ENCODE measurements at regions not wholly inside any gene's neighbourhood (a gene's known extent, or its start where the extent isn't known, plus 50 kb on each side); places are given as distances from the start of the nearest gene placed in this dataset.
"Not testable (repeated sequence)": the region's sequence is repeated elsewhere in the genome, so short reads cannot be mapped to it uniquely, and the experiment has no call there.

DNA sequence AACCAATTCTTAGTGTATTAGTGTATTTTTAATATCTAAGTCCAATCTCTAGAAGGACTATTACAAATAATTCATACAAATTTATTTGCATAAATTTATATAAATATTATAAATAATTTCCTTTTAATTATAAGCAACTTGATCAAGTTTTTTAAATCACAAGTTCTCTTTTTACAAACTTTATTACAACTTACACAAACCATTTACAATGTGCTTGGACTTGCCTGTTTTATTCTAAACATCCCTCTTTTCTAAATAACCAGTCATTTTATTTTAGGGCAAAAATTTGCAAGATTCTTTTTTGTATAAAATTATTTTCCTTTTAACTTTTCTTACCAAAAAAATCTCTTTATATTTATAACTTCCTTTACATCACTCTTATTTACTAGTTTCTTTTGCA is 83.5 kb upstream of the SYNCRIP start:
- Mint-ChIP-seq H3K36me3 (no peaks in the 10 kb centered on the region), H3K27me3 (peaks cover 0 to 6% (median 4%) of the 10 kb centered on the region in 5 donors), H3K27ac (no peak overlapping the region), H3K4me1 (no peaks in the 10 kb centered on the region), H3K9me3 (peaks cover 0 to 6% (median 0%) of the 10 kb centered on the region in 11 donors), H3K4me3 (no peak overlapping the region)
- Histone ChIP-seq H3K4me1 (ENCODE audit: control insufficient read depth in 2 of 2, insufficient read depth in 2 of 2, low read length in 2 of 2) (no peaks in the 10 kb centered on the region), H3K9me3 (ENCODE audit: control insufficient read depth in 2 of 3, low read length in 3 of 3) (no peaks in the 10 kb centered on the region), H3K27ac (ENCODE audit: low read depth, low read length) (no peak overlapping the region), H3K4me3 (ENCODE audit: low read length) (no peak overlapping the region), H3K36me3 (ENCODE audit: control insufficient read depth in 2 of 3, insufficient read depth in 3 of 3, low read length in 3 of 3) (no peaks in the 10 kb centered on the region), H3K27me3 (ENCODE audit: control insufficient read depth in 2 of 2, insufficient read depth in 2 of 2, low read length in 2 of 2) (no peaks in the 10 kb centered on the region)
- intact Hi-C loops (cut with micrococcal nuclease): no loop called here
- ChIA-PET CTCF (no interaction called here), POLR2A (no interaction called here)
- ATAC-seq (no peak), DNase-seq (no peak)

DNA sequence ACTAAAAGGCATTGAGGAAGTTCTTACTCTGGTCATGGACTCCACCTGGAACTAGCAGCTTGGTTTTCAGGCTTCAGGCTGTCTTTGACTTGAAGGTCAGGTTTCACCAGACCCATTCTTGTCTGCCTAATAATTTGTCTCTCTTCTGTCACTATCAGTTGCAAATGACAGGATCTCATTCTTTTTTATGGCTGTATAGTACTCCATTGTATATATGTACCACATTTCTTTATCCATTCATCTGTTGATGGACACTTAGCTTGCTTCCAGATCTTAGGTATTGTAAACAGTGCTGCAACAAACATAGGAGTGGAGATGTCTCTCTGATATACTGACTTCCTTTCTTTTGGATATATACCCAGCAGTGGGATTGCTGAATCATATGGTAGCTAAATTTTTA is 73.1 kb upstream of the SYNCRIP start:
- ChIA-PET CTCF (interaction anchor here (0.7 kb wide), 1 partner anchor 389 kb away, joined by 3 read pairs; no protein-coding TSS in a partner anchor), POLR2A (no interaction called here)
- intact Hi-C loops (cut with micrococcal nuclease): no loop called here
- Histone ChIP-seq H3K4me1 (ENCODE audit: control insufficient read depth in 2 of 2, insufficient read depth in 2 of 2, low read length in 2 of 2) (no peaks in the 10 kb centered on the region), H3K27ac (ENCODE audit: low read depth, low read length) (no peak overlapping the region), H3K9me3 (ENCODE audit: control insufficient read depth in 2 of 3, low read length in 3 of 3) (no peaks in the 10 kb centered on the region), H3K4me3 (ENCODE audit: low read length) (no peak overlapping the region), H3K27me3 (ENCODE audit: control insufficient read depth in 2 of 2, insufficient read depth in 2 of 2, low read length in 2 of 2) (no peaks in the 10 kb centered on the region), H3K36me3 (ENCODE audit: control insufficient read depth in 2 of 3, insufficient read depth in 3 of 3, low read length in 3 of 3) (no peaks in the 10 kb centered on the region)
- Mint-ChIP-seq H3K4me1 (peaks cover 0 to 3% (median 2%) of the 10 kb centered on the region in 7 donors), H3K27ac (no peak overlapping the region), H3K9me3 (peaks cover 0 to 12% (median 7%) of the 10 kb centered on the region in 11 donors), H3K27me3 (peaks cover 0 to 12% (median 5%) of the 10 kb centered on the region in 5 donors), H3K36me3 (peaks cover 0 to 3% (median 0%) of the 10 kb centered on the region in 5 donors), H3K4me3 (no peak overlapping the region)
- no peak for ATAC-seq
- no peak for DNase-seq

DNA sequence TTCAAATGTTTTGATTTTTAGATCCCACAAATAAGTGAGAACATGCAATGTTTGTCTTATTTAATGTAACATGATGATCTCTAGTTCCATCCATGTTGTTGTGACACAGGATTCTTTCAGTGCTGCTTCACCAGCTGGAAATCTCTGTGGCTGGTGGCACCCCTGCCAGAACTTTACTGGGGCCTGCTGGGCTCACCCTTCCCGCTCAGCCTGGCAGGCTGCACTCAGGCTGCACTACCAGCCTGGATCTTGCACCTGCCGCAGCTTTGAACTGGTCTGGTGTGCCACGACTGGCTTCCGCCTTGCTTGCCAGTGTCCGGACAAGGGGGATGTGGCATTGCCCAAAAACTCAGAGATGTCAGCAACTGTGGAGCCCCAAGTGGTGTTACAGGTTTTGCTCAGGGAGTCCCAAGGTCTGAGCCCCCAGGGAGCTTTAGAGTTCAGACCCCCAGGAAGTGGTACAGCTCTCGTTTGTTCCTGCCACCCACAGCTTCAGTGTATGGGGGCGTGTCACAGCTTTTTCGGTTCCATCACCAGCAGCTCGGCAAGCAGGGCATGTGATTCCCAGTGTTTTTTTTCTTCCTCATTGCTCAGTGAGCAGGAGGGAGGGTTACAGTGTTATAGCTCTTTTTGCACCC is 72.3 kb upstream of the SYNCRIP start:
- ChIA-PET POLR2A (interaction anchor here (0.6 kb wide), 1 partner anchor 1829 kb away, joined by 3 read pairs; no protein-coding TSS in a partner anchor), CTCF (interaction anchor here (0.7 kb wide), 1 partner anchor 388 kb away, joined by 3 read pairs; no protein-coding TSS in a partner anchor)
- Mint-ChIP-seq H3K9me3 (peaks cover 0 to 12% (median 8%) of the 10 kb centered on the region in 11 donors), H3K4me1 (no peaks in the 10 kb centered on the region), H3K27ac (no peak overlapping the region), H3K36me3 (peaks cover 0 to 3% (median 0%) of the 10 kb centered on the region in 5 donors), H3K4me3 (no peak overlapping the region), H3K27me3 (peaks cover 0 to 12% (median 5%) of the 10 kb centered on the region in 5 donors)
- Histone ChIP-seq H3K36me3 (ENCODE audit: control insufficient read depth in 2 of 3, insufficient read depth in 3 of 3, low read length in 3 of 3) (no peaks in the 10 kb centered on the region), H3K9me3 (ENCODE audit: control insufficient read depth in 2 of 3, low read length in 3 of 3) (no peaks in the 10 kb centered on the region), H3K27ac (ENCODE audit: low read depth, low read length) (no peak overlapping the region), H3K27me3 (ENCODE audit: control insufficient read depth in 2 of 2, insufficient read depth in 2 of 2, low read length in 2 of 2) (no peaks in the 10 kb centered on the region), H3K4me1 (ENCODE audit: control insufficient read depth in 2 of 2, insufficient read depth in 2 of 2, low read length in 2 of 2) (no peaks in the 10 kb centered on the region), H3K4me3 (ENCODE audit: low read length) (no peak overlapping the region)
- DNase-seq (no peak), ATAC-seq (no peak)
- intact Hi-C loops (cut with micrococcal nuclease): no loop called here

DNA sequence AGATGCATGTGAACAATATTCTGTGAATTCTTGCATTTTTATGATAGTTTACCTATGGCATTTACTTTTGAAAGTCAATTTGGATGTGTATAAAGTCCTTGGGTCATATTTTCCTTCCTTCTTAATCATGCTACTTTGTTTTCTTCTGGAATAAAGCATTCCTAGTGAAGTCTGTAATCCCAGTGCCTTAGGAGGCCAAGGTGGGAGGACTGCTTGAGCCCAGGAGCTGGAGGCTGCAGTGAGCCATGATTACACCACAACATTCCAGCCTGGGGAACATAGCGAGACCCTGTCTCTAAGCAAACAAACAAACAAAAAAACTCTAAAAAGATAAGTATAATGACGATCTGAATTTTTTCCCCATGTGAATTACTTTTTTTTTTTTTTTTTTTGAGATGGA is 69.7 kb upstream of the SYNCRIP start:
- H3K36me3 Mint-ChIP-seq: peaks cover 0 to 3% (median 0%) of the 10 kb centered on the region in 5 donors
- CTCF ChIA-PET: no interaction called here
- intact Hi-C loops (cut with micrococcal nuclease): no loop called here

DNA sequence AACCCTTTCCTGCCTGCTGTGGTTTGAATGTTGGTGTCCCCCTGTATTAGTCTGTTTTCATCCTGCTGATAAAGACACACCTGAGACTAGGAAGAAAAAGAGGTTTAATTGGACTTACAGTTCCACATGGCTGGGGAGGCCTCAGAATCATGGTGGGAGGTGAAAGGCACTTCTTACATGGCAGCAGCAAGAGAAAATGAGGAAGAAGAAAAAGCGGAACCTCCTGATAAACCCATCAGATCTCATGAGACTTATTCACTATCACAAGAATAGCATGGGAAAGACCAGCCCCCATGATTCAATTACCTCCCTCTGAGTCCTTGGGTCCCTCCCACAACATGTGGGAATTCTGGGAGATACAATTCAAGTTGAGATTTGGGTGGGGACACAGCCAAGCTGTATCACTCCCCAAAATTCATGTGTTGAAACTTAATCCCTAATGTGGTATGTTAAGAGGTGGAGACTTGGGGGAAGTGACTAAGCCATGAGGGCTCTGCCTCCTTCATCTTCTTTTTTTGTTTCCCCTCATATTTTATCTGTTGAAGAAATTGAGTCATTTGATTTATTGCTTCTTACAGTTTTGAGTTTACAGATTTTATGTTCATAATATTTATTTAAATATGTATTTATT is 64.9 kb upstream of the SYNCRIP start:
- H3K27me3 ChIP-seq (ENCODE audit: control insufficient read depth in 2 of 2, insufficient read depth in 2 of 2, low read length in 2 of 2); H3K36me3 Mint-ChIP-seq; POLR2A ChIA-PET; ATAC-seq; H3K4me3 ChIP-seq (ENCODE audit: low read length); H3K9me3 Mint-ChIP-seq; H3K4me1 Mint-ChIP-seq; CTCF ChIA-PET; H3K4me1 ChIP-seq (ENCODE audit: control insufficient read depth in 2 of 2, insufficient read depth in 2 of 2, low read length in 2 of 2); H3K27ac ChIP-seq (ENCODE audit: low read depth, low read length); intact Hi-C loops (cut with micrococcal nuclease); H3K27me3 Mint-ChIP-seq; DNase-seq; H3K9me3 ChIP-seq (ENCODE audit: control insufficient read depth in 2 of 3, low read length in 3 of 3); H3K36me3 ChIP-seq (ENCODE audit: control insufficient read depth in 2 of 3, insufficient read depth in 3 of 3, low read length in 3 of 3); H3K27ac Mint-ChIP-seq; H3K4me3 Mint-ChIP-seq: not testable (repeated sequence)

More for the DNA sequence above, 69.7 kb upstream of the SYNCRIP start:
- H3K27me3 ChIP-seq (ENCODE audit: control insufficient read depth in 2 of 2, insufficient read depth in 2 of 2, low read length in 2 of 2): no peaks in the 10 kb centered on the region
- peaks cover 0 to 12% (median 5%) of the 10 kb centered on the region in 5 donors for H3K27me3 Mint-ChIP-seq
- H3K4me3 ChIP-seq (ENCODE audit: low read length): no peak overlapping the region
- DNase-seq (no peak), ATAC-seq (no peak)
- no peaks in the 10 kb centered on the region for H3K4me1 Mint-ChIP-seq
- H3K36me3 ChIP-seq (ENCODE audit: control insufficient read depth in 2 of 3, insufficient read depth in 3 of 3, low read length in 3 of 3): no peaks in the 10 kb centered on the region
- H3K4me1 ChIP-seq (ENCODE audit: control insufficient read depth in 2 of 2, insufficient read depth in 2 of 2, low read length in 2 of 2): no peaks in the 10 kb centered on the region
- no peaks in the 10 kb centered on the region for H3K9me3 ChIP-seq (ENCODE audit: control insufficient read depth in 2 of 3, low read length in 3 of 3)
- POLR2A ChIA-PET: no interaction called here
- H3K9me3 Mint-ChIP-seq: peaks cover 0 to 14% (median 8%) of the 10 kb centered on the region in 11 donors
- H3K27ac ChIP-seq (ENCODE audit: low read depth, low read length): no peak overlapping the region
- H3K27ac Mint-ChIP-seq: no peak overlapping the region
- H3K4me3 Mint-ChIP-seq: no peak overlapping the region

DNA sequence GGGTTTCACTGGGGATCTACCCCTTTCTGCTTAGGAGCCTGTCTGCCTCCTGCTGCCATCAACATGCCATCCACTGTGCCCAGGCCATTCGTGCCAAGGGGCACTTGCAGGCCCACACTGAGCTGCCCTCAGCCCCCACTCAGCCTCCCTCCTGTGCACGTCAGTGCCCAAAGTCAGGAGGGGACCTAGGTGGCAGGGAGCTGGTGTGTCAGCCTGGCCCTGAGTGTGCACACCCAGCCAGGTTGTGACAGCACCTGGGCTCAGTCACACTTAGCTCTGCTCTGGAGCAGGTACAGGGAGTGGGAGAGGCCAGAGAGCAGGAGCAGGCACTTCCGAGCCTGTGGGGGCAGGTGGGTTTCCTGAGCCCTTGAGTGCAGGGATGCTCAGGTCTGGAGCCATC is 63.6 kb upstream of the SYNCRIP start:
- ATAC-seq (no peak), DNase-seq (no peak)
- CTCF ChIA-PET: no interaction called here
- peaks cover 0 to 7% (median 0%) of the 10 kb centered on the region in 11 donors for H3K9me3 Mint-ChIP-seq
- peaks cover 0 to 3% (median 0%) of the 10 kb centered on the region in 5 donors for H3K36me3 Mint-ChIP-seq
- Histone ChIP-seq H3K27ac (ENCODE audit: low read depth, low read length) (no peak overlapping the region), H3K4me3 (ENCODE audit: low read length) (no peak overlapping the region), H3K27me3 (ENCODE audit: control insufficient read depth in 2 of 2, insufficient read depth in 2 of 2, low read length in 2 of 2) (no peaks in the 10 kb centered on the region), H3K9me3 (ENCODE audit: control insufficient read depth in 2 of 3, low read length in 3 of 3) (no peaks in the 10 kb centered on the region), H3K4me1 (ENCODE audit: control insufficient read depth in 2 of 2, insufficient read depth in 2 of 2, low read length in 2 of 2) (no peaks in the 10 kb centered on the region), H3K36me3 (ENCODE audit: control insufficient read depth in 2 of 3, insufficient read depth in 3 of 3, low read length in 3 of 3) (no peaks in the 10 kb centered on the region)
- H3K27ac Mint-ChIP-seq: no peak overlapping the region
- no peak overlapping the region for H3K4me3 Mint-ChIP-seq
- POLR2A ChIA-PET: no interaction called here
- intact Hi-C loops (cut with micrococcal nuclease): no loop called here
- H3K27me3 Mint-ChIP-seq: peaks cover 0 to 5% (median 2%) of the 10 kb centered on the region in 5 donors
- peaks cover 0 to 2% (median 0%) of the 10 kb centered on the region in 7 donors for H3K4me1 Mint-ChIP-seq

DNA sequence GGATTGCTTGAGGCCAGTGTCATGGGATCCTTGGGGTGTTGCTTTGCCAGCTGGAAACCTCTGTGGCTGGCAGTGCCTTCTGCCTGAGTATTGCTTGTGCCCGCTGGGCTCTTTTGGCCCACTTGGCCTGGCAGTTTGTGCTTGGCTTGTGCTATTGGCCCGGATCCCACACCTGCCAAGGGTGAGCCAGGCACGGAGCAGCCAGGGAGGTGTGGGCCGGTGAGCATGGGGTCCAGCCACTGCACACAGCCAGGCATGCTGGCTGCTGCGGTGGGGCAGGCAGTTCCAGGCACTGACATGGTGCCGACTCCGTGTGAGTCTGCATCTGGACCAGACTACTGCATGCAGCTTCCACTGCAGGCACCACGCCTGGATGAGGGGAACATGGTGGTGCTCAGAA is 62.5 kb upstream of the SYNCRIP start:
- intact Hi-C loops (cut with micrococcal nuclease): no loop called here
- peaks cover 0 to 2% (median 0%) of the 10 kb centered on the region in 7 donors for H3K4me1 Mint-ChIP-seq
- Histone ChIP-seq H3K4me1 (ENCODE audit: control insufficient read depth in 2 of 2, insufficient read depth in 2 of 2, low read length in 2 of 2) (no peaks in the 10 kb centered on the region), H3K36me3 (ENCODE audit: control insufficient read depth in 2 of 3, insufficient read depth in 3 of 3, low read length in 3 of 3) (no peaks in the 10 kb centered on the region), H3K27ac (ENCODE audit: low read depth, low read length) (no peak overlapping the region), H3K4me3 (ENCODE audit: low read length) (no peak overlapping the region), H3K9me3 (ENCODE audit: control insufficient read depth in 2 of 3, low read length in 3 of 3) (no peaks in the 10 kb centered on the region), H3K27me3 (ENCODE audit: control insufficient read depth in 2 of 2, insufficient read depth in 2 of 2, low read length in 2 of 2) (no peaks in the 10 kb centered on the region)
- CTCF ChIA-PET: interaction anchor here (0.6 kb wide), 1 partner anchor 168 kb away, joined by 3 read pairs; no protein-coding TSS in a partner anchor
- H3K36me3 Mint-ChIP-seq: peaks cover 0 to 3% (median 0%) of the 10 kb centered on the region in 5 donors
- ATAC-seq (no peak), DNase-seq (no peak)
- H3K4me3 Mint-ChIP-seq: no peak overlapping the region
- peaks cover 0 to 5% (median 3%) of the 10 kb centered on the region in 5 donors for H3K27me3 Mint-ChIP-seq
- H3K27ac Mint-ChIP-seq: no peak overlapping the region
- H3K9me3 Mint-ChIP-seq: peaks cover 0 to 7% (median 0%) of the 10 kb centered on the region in 11 donors
- POLR2A ChIA-PET: no interaction called here
